H54 (cell line): ENCODE measurements at regions not wholly inside any gene's neighbourhood (a gene's known extent, or its start where the extent isn't known, plus 50 kb on each side); places are given as distances from the start of the nearest gene placed in this dataset.

ENCODE experiments used
- DNase-seq: peaks from one replicate; pipeline ENCODE4 v3.0.0; 2011; ENCODE audit warnings: low spot score, mixed read lengths; ENCODE audit not compliant: insufficient read length
- FAIRE-seq: peaks from 3 replicates; lab custom pipeline; 2011; peaks lifted over from hg19 to GRCh38; lab: Jason Lieb, UNC
- POLR2A ChIP-seq: IDR thresholded peaks from 2 replicates; pipeline ENCODE4 v1.6.1; 2011; ENCODE audit warnings: low read depth, mild to moderate bottlenecking, low read length

- FAIRE-seq (no peak), DNase-seq (no peak)
- TF ChIP-seq POLR2A: no peak
Observed at GRCh38 chr1:166338105-166338504, 171.3 kb upstream of the FAM78B start.

- no peak for TF ChIP-seq POLR2A
- FAIRE-seq: no peak
- no peak for DNase-seq
Observed at GRCh38 chr1:166340709-166341108, 173.9 kb upstream of the FAM78B start.

- DNase-seq (no peak), FAIRE-seq (no peak)
Observed at GRCh38 chr1:166343276-166343675, 176.5 kb upstream of the FAM78B start.

GRCh38 chr1:166350490-166350889 is 183.7 kb upstream of the FAM78B start:
- TF ChIP-seq POLR2A: no peak
- no peak for DNase-seq
- no peak for FAIRE-seq

More at GRCh38 chr1:166343276-166343675, 176.5 kb upstream of the FAM78B start:
- TF ChIP-seq POLR2A: no peak

GRCh38 chr1:166351676-166352075 is 184.9 kb upstream of the FAM78B start:
- DNase-seq: no peak
- FAIRE-seq: no peak
- no peak for TF ChIP-seq POLR2A

GRCh38 chr1:166353213-166353612 is 186.4 kb upstream of the FAM78B start:
- FAIRE-seq (no peak), DNase-seq (no peak)
- no peak for TF ChIP-seq POLR2A

GRCh38 chr1:166354406-166354805 is 187.6 kb upstream of the FAM78B start:
- DNase-seq (no peak), FAIRE-seq (no peak)
- TF ChIP-seq POLR2A: no peak

- DNase-seq (no peak), FAIRE-seq (no peak)
- TF ChIP-seq POLR2A: no peak
Observed at GRCh38 chr1:166365081-166365480, 198.3 kb upstream of the FAM78B start.

- no peak for DNase-seq
- TF ChIP-seq POLR2A: no peak
- no peak for FAIRE-seq
Observed at GRCh38 chr1:166368030-166368429, 201.2 kb upstream of the FAM78B start.

- FAIRE-seq: no peak
- no peak for TF ChIP-seq POLR2A
- no peak for DNase-seq
Observed at GRCh38 chr1:166377896-166378295, 211.1 kb upstream of the FAM78B start.

- TF ChIP-seq POLR2A: no peak
- FAIRE-seq (no peak), DNase-seq (no peak)
Observed at GRCh38 chr1:166378805-166379204, 212.0 kb upstream of the FAM78B start.

GRCh38 chr1:166379447-166379846 is 212.6 kb upstream of the FAM78B start:
- FAIRE-seq: no peak
- no peak for TF ChIP-seq POLR2A
- no peak for DNase-seq

GRCh38 chr1:166383137-166383536 is 216.3 kb upstream of the FAM78B start:
- no peak for TF ChIP-seq POLR2A
- FAIRE-seq (no peak), DNase-seq (no peak)

- DNase-seq (no peak), FAIRE-seq (no peak)
- no peak for TF ChIP-seq POLR2A
Observed at GRCh38 chr1:166383635-166384346, 217.0 kb upstream of the FAM78B start.

GRCh38 chr1:166384948-166385347 is 218.1 kb upstream of the FAM78B start:
- DNase-seq (no peak), FAIRE-seq (no peak)
- no peak for TF ChIP-seq POLR2A
